ENCODE measurements at regions not wholly inside any gene's neighbourhood (a gene's known extent, or its start where the extent isn't known, plus 50 kb on each side); places are given as distances from the start of the nearest gene placed in this dataset.
"Not testable (repeated sequence)": the region's sequence is repeated elsewhere in the genome, so short reads cannot be mapped to it uniquely, and the experiment has no call there.

DNA sequence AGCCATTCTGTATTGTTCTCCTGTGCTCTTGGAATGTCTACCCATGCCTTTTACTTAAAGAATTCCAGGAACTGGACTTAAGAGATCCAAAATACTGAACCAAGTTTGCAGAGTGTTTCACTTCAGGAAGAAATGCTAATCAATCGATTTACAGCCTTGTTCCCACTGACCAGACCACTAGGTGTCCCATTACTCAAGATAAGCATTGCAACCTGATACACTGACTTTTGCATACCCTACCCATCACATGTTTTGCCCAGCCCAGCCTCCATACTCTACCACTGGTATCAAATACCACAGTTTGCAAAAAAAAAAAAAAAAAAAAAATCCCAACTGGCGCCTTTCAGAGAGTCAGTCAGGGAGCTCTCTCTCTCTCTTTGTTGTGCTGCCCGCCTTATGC is 550.8 kb downstream of the CDH9 start:
- H3K4me3 ChIP-seq (ENCODE audit: low read length): no peak overlapping the region
- no peak overlapping the region for H3K27ac ChIP-seq (ENCODE audit: low read length)
- DNase-seq: no peak
- H3K4me1 ChIP-seq (ENCODE audit: control insufficient read depth, insufficient read depth, low read length): no peaks in the 10 kb centered on the region
- H3K27me3 ChIP-seq (ENCODE audit: control insufficient read depth, insufficient read depth, low read length): no peaks in the 10 kb centered on the region
- no CpG with 5 or more reads among the region's 3 CpGs for WGBS (ENCODE audit: insufficient coverage, low lambda C conversion rate)
- no peaks in the 10 kb centered on the region for H3K36me3 ChIP-seq (ENCODE audit: control insufficient read depth, insufficient read depth, low read length)
- peaks cover 6% of the 10 kb centered on the region for H3K9me3 ChIP-seq (ENCODE audit: control insufficient read depth, low read depth, low read length)

GRCh38 chr5:26486631-26487030 is 551.8 kb downstream of the CDH9 start:
- Histone ChIP-seq H3K9me3 (ENCODE audit: control insufficient read depth, low read depth, low read length) (peaks cover 6% of the 10 kb centered on the region), H3K27ac (ENCODE audit: low read length) (no peak overlapping the region), H3K36me3 (ENCODE audit: control insufficient read depth, insufficient read depth, low read length) (no peaks in the 10 kb centered on the region), H3K27me3 (ENCODE audit: control insufficient read depth, insufficient read depth, low read length) (no peaks in the 10 kb centered on the region), H3K4me1 (ENCODE audit: control insufficient read depth, insufficient read depth, low read length) (no peaks in the 10 kb centered on the region), H3K4me3 (ENCODE audit: low read length) (no peak overlapping the region)
- no CpG with 5 or more reads among the region's 3 CpGs for WGBS (ENCODE audit: insufficient coverage, low lambda C conversion rate)
- DNase-seq: no peak

DNA sequence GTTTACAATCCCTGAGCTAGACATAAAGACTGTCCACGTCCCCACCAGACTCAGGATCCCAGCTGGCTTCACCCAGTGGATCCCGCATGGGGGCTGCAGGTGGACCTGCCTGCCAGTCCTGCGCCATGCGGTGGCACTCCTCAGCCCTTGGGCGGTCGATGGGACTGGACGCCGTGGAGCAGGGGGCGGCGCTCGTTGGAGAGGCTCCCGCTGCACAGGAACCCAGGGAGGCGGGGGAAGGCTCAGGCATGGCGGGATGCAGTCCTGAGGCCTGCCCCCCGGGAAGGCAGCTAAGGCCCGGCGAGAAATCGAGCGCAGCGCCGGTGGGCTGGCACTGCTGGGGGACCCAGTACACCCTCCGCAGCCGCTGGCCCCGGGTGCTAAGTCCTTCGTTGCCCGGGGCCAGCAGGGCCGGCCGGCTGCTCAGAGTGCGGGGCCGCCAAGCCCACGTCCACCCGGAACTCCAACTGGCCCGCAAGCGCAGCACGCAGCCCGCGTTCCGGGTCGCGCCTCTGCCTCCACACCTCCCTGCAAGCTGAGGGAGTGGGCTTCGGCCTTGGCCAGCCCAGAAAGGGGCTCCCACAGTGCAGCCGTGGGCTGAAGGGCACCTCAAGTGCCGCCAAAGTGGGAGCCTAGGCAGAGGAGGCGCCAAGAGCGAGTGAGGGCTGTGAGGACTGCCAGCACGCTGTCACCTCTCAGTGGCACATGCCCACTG is 553.1 kb downstream of the CDH9 start:
- H3K4me1 ChIP-seq (ENCODE audit: control insufficient read depth, insufficient read depth, low read length); H3K27ac ChIP-seq (ENCODE audit: low read length); H3K9me3 ChIP-seq (ENCODE audit: control insufficient read depth, low read depth, low read length); H3K4me3 ChIP-seq (ENCODE audit: low read length); H3K27me3 ChIP-seq (ENCODE audit: control insufficient read depth, insufficient read depth, low read length); H3K36me3 ChIP-seq (ENCODE audit: control insufficient read depth, insufficient read depth, low read length); DNase-seq: not testable (repeated sequence)
- no CpG with 5 or more reads among the region's 46 CpGs for WGBS (ENCODE audit: insufficient coverage, low lambda C conversion rate)

- peak in 1 of 2 donors; percentile 17 for DNase-seq
- Histone ChIP-seq H3K9me3 (ENCODE audit: control insufficient read depth, low read depth, low read length) (peaks cover 6% of the 10 kb centered on the region), H3K4me1 (ENCODE audit: control insufficient read depth, insufficient read depth, low read length) (no peaks in the 10 kb centered on the region), H3K4me3 (ENCODE audit: low read length) (no peak overlapping the region), H3K27me3 (ENCODE audit: control insufficient read depth, insufficient read depth, low read length) (no peaks in the 10 kb centered on the region), H3K27ac (ENCODE audit: low read length) (no peak overlapping the region), H3K36me3 (ENCODE audit: control insufficient read depth, insufficient read depth, low read length) (no peaks in the 10 kb centered on the region)
- WGBS (ENCODE audit: insufficient coverage, low lambda C conversion rate): 90% methylated on average over 2 of the region's 2 CpGs
These were observed 555.5 kb downstream of the CDH9 start for GRCh38 chr5:26482810-26483375.

- H3K27ac ChIP-seq (ENCODE audit: low read length): no peak overlapping the region
- H3K9me3 ChIP-seq (ENCODE audit: control insufficient read depth, low read depth, low read length): peaks cover 6% of the 10 kb centered on the region
- H3K4me3 ChIP-seq (ENCODE audit: low read length): no peak overlapping the region
- no peaks in the 10 kb centered on the region for H3K36me3 ChIP-seq (ENCODE audit: control insufficient read depth, insufficient read depth, low read length)
- WGBS (ENCODE audit: insufficient coverage, low lambda C conversion rate): 100% methylated on average over 3 of the region's 5 CpGs
- H3K27me3 ChIP-seq (ENCODE audit: control insufficient read depth, insufficient read depth, low read length): no peaks in the 10 kb centered on the region
- no peak for DNase-seq
- H3K4me1 ChIP-seq (ENCODE audit: control insufficient read depth, insufficient read depth, low read length): no peaks in the 10 kb centered on the region
These were observed 556.1 kb downstream of the CDH9 start for GRCh38 chr5:26482076-26482809.

DNA sequence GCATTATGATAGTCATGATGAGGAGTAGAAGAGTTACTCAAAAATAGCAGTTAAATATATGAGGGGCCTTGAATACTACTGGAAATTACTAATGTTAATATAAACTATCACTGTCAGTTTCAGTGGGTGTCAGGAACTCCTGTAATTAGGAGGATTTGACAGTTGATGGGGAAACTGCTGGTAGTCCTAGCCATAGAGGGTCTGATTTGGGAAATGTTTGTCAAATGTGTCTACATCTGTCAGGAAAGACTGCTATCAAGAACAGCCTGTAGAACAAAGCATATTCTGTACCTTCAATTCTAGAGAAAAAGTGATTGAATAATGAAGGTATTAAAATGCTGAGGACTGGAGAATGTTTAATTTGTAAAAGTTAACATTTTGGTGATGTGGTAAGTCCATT is 567.9 kb downstream of the CDH9 start:
- no peaks in the 10 kb centered on the region for H3K4me1 ChIP-seq (ENCODE audit: control insufficient read depth, insufficient read depth, low read length)
- no peak overlapping the region for H3K4me3 ChIP-seq (ENCODE audit: low read length)
- no peaks in the 10 kb centered on the region for H3K27me3 ChIP-seq (ENCODE audit: control insufficient read depth, insufficient read depth, low read length)
- no peak overlapping the region for H3K27ac ChIP-seq (ENCODE audit: low read length)
- H3K36me3 ChIP-seq (ENCODE audit: control insufficient read depth, insufficient read depth, low read length): no peaks in the 10 kb centered on the region
- H3K9me3 ChIP-seq (ENCODE audit: control insufficient read depth, low read depth, low read length): no peaks in the 10 kb centered on the region
- no peak for DNase-seq

DNA sequence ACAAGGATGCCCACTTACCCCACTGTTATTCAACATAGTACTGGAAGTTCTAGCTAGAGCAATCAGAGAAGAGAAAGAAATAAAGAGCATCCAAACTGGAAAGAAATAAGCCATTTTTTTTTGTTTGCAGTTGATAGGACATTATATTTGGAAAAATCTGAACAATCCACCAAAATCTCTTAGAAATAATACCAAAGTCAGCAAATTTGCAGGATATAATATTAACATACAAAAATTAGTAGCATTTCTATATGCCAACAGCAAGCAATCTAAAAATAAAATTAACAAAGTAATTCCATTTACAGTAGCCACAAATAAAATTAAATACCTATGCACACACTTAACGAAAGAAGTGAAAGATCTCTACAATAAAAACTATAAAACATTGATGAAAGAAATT is 599.3 kb downstream of the CDH9 start:
- Histone ChIP-seq H3K9me3 (ENCODE audit: control insufficient read depth, low read depth, low read length) (no peaks in the 10 kb centered on the region), H3K27me3 (ENCODE audit: control insufficient read depth, insufficient read depth, low read length) (no peaks in the 10 kb centered on the region), H3K4me1 (ENCODE audit: control insufficient read depth, insufficient read depth, low read length) (no peaks in the 10 kb centered on the region), H3K27ac (ENCODE audit: low read length) (no peak overlapping the region), H3K4me3 (ENCODE audit: low read length) (no peak overlapping the region), H3K36me3 (ENCODE audit: control insufficient read depth, insufficient read depth, low read length) (no peaks in the 10 kb centered on the region)
- DNase-seq: no peak
- 80% methylated on average over 1 of the region's 1 CpG for WGBS (ENCODE audit: insufficient coverage, low lambda C conversion rate)

DNA sequence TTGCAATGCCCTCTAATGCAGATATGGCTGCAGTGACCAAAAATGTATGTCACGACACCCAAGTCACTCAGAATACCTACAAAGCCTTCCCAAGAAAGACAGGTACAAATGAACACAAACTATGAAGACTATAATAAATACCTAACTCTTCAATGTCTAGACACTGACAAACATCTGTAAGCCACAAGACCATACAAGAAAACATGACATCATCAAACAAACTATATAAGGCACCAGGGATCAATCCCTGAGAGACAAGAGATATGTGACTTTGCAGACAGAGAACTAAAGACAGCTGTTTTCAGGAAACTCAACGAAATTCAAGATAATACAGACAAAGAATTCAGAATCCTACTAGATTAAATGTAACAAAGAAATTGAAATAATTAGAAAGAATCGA is 603.7 kb downstream of the CDH9 start:
- no peak for DNase-seq
- 72% methylated on average over 2 of the region's 3 CpGs for WGBS (ENCODE audit: insufficient coverage, low lambda C conversion rate)
- Histone ChIP-seq H3K9me3 (ENCODE audit: control insufficient read depth, low read depth, low read length) (no peaks in the 10 kb centered on the region), H3K36me3 (ENCODE audit: control insufficient read depth, insufficient read depth, low read length) (no peaks in the 10 kb centered on the region), H3K4me1 (ENCODE audit: control insufficient read depth, insufficient read depth, low read length) (no peaks in the 10 kb centered on the region), H3K27me3 (ENCODE audit: control insufficient read depth, insufficient read depth, low read length) (no peaks in the 10 kb centered on the region), H3K27ac (ENCODE audit: low read length) (no peak overlapping the region), H3K4me3 (ENCODE audit: low read length) (no peak overlapping the region)

GRCh38 chr5:26432386-26432785 is 606.0 kb downstream of the CDH9 start:
- Histone ChIP-seq H3K27ac (ENCODE audit: low read length) (no peak overlapping the region), H3K36me3 (ENCODE audit: control insufficient read depth, insufficient read depth, low read length) (no peaks in the 10 kb centered on the region), H3K9me3 (ENCODE audit: control insufficient read depth, low read depth, low read length) (no peaks in the 10 kb centered on the region), H3K4me1 (ENCODE audit: control insufficient read depth, insufficient read depth, low read length) (no peaks in the 10 kb centered on the region), H3K27me3 (ENCODE audit: control insufficient read depth, insufficient read depth, low read length) (no peaks in the 10 kb centered on the region), H3K4me3 (ENCODE audit: low read length) (no peak overlapping the region)
- DNase-seq: no peak

GRCh38 chr5:26430323-26430722 is 608.1 kb downstream of the CDH9 start:
- H3K27ac ChIP-seq (ENCODE audit: low read length): no peak overlapping the region
- no peaks in the 10 kb centered on the region for H3K36me3 ChIP-seq (ENCODE audit: control insufficient read depth, insufficient read depth, low read length)
- H3K4me1 ChIP-seq (ENCODE audit: control insufficient read depth, insufficient read depth, low read length): no peaks in the 10 kb centered on the region
- no peaks in the 10 kb centered on the region for H3K9me3 ChIP-seq (ENCODE audit: control insufficient read depth, low read depth, low read length)
- DNase-seq: no peak
- H3K27me3 ChIP-seq (ENCODE audit: control insufficient read depth, insufficient read depth, low read length): no peaks in the 10 kb centered on the region
- no peak overlapping the region for H3K4me3 ChIP-seq (ENCODE audit: low read length)
- 80% methylated on average over 1 of the region's 2 CpGs for WGBS (ENCODE audit: insufficient coverage, low lambda C conversion rate)

DNA sequence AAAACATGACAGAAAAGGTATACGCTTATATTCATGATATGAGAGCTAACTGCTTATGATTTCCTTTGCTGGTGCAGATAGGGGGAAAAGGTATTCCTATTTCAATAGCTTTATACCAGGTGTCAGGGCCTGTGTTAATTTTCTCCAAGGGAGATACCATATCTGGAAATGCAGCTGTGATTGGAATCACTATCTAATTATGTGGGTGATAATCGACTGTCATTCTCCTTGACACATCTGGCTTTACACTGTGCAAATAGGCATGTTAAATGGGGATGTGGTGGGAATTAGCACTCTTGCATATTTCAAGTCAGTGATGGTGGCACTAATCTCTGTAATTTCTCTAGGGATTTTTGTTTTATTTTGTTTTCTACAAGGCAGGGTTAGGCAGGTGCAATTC is 611.1 kb downstream of the CDH9 start:
- WGBS (ENCODE audit: insufficient coverage, low lambda C conversion rate): 100% methylated on average over 1 of the region's 2 CpGs
- no peak for DNase-seq

More for the DNA sequence above, 611.1 kb downstream of the CDH9 start:
- H3K4me1 ChIP-seq (ENCODE audit: control insufficient read depth, insufficient read depth, low read length): no peaks in the 10 kb centered on the region
- no peaks in the 10 kb centered on the region for H3K27me3 ChIP-seq (ENCODE audit: control insufficient read depth, insufficient read depth, low read length)
- no peaks in the 10 kb centered on the region for H3K36me3 ChIP-seq (ENCODE audit: control insufficient read depth, insufficient read depth, low read length)
- H3K4me3 ChIP-seq (ENCODE audit: low read length): no peak overlapping the region
- no peak overlapping the region for H3K27ac ChIP-seq (ENCODE audit: low read length)
- H3K9me3 ChIP-seq (ENCODE audit: control insufficient read depth, low read depth, low read length): no peaks in the 10 kb centered on the region

All from large intestine (tissue), 3 donors.